GM10266 (cell line): ENCODE measurements at regions not wholly inside any gene's neighbourhood (a gene's known extent, or its start where the extent isn't known, plus 50 kb on each side); places are given as distances from the start of the nearest gene placed in this dataset.
"Not testable (repeated sequence)": the region's sequence is repeated elsewhere in the genome, so short reads cannot be mapped to it uniquely, and the experiment has no call there.

Experiments
- DNase-seq: peaks from one replicate; pipeline ENCODE4 v3.0.0; 2012; ENCODE audit errors: extremely low spot score
- TF ChIP-seq, protein P1 (sequence below): IDR thresholded peaks from 2 replicates; pipeline ENCODE4 v1.5.1; 2012; ENCODE audit warnings: mild to moderate bottlenecking, low read depth; ENCODE audit not compliant: control insufficient read depth, insufficient read depth; ENCODE audit errors: missing control alignments

DNA sequence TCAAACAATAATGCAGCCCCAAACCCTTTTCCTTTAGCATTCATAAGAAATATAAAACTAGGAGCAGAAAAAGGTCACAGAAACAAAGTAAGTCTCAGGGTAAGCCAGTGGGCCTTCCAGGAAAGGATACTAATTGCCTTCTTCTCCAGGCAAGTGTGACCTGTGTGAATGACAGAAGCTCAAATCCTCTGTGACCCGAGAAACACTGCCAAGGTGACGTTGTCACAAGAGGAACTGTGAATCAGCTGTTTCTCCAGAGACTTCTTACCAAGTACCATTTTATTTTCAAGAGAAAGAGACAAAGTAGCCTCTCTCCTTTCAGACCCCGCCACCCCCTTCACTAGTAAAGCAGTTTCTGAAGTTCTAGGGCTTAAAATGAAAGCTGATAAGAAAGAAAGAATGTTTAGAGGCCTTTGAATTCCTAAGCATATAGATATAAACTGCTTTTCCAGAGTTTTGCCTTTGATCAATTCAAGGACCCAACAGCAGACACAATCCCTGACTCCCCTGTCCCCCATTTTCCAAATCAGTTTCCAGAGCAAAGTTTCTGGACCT is 155.6 kb downstream of the NUF2 start:
- DNase-seq, result no peak
- TF ChIP-seq, protein P1, sequence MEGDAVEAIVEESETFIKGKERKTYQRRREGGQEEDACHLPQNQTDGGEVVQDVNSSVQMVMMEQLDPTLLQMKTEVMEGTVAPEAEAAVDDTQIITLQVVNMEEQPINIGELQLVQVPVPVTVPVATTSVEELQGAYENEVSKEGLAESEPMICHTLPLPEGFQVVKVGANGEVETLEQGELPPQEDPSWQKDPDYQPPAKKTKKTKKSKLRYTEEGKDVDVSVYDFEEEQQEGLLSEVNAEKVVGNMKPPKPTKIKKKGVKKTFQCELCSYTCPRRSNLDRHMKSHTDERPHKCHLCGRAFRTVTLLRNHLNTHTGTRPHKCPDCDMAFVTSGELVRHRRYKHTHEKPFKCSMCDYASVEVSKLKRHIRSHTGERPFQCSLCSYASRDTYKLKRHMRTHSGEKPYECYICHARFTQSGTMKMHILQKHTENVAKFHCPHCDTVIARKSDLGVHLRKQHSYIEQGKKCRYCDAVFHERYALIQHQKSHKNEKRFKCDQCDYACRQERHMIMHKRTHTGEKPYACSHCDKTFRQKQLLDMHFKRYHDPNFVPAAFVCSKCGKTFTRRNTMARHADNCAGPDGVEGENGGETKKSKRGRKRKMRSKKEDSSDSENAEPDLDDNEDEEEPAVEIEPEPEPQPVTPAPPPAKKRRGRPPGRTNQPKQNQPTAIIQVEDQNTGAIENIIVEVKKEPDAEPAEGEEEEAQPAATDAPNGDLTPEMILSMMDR, result no peak

DNA sequence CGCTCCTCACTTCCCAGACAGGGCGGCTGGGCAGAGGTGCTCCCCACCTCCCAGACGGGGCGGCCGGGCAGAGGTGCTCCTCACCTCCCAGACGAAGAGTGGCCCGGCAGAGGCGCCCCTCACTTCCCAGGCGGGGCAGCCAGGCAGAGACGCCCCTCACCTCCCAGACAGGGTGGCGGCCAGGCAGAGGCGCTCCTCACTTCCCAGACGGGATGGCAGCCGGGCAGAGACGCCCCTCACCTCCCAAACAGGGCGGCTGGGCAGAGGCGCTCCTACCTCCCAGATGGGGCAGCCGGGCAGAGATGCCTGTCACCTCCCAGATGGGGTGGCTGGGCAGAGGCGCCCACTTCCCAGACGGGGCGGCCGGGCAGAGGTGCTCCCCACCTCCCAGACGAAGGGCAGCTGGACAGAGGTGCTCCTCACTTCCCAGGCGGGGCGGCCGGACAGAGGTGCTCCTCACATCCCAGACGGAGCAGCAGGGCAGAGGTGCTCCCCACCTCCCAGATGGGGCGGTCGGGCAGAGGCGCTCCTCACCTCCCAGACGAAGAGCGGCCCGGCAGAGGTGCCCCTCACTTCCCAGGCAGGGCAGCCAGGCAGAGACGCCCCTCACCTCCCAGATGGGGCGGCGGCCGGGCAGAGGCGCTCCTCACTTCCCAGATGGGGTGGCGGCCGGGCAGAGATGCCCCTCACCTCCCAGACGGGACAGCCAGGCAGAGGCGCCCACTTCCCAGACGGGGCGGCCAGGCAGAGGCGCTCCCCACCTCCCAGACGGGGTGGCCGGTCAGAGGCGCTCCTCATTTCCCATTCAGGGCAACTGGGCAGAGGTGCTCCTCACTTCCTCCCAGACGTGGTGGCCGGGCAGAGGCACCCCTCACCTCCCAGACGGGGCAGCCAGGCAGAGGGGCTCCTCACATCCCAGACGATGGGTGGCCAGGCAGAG is 176.9 kb downstream of the NUF2 start:
- not testable (repeated sequence) for DNase-seq

DNA sequence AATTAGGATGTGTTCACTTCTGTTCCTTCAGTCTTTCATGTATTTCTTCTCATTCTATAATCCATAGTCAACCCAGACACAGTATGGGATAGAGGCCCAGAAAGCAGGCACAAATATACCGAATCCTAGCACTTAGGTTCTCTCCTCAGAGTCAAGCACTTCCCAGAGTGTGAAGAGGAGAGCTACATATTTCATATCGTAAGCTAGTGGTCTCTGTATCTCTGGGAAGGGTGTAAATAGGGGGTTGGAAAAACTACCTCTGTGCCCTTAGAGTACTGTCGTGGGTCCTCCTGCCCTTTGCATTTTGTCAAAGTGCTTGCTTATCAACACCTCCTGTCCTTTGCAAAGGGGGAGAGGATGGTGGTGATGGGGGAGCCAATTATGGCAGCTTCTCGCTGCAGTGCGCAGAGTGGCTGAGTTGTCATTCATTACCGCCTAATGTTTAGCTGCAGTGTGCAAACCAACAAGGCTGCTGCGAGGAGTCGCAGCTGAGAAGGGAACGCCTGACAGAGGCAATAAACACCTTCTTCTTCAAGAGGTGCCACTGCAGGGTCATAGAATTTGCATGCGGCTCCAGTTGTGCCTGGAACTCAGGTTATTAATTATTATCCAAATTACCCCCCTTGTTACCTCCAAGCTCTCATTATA is 182.7 kb downstream of the NUF2 start:
- no peak for DNase-seq
- TF ChIP-seq, protein P1, result no peak

DNA sequence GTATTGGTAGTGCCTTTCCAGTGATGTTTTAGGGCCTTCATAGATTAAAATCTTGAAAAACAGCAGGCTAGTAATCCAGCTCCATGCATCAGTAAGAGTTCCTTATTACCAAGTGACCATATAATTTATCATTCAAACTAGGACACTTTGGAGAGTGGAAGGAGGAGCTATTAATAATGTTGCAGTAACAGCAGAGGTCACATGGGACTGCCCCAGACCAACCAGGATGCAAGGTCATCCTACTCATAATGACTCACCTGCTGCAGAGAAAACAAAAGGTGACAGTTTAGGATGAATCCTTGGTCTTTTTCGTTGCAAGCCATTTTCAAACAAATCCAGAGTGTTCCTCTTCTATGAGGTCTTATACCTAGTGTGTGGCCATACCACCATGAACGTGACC is 187.4 kb downstream of the NUF2 start:
- TF ChIP-seq, protein P1, result no peak

DNA sequence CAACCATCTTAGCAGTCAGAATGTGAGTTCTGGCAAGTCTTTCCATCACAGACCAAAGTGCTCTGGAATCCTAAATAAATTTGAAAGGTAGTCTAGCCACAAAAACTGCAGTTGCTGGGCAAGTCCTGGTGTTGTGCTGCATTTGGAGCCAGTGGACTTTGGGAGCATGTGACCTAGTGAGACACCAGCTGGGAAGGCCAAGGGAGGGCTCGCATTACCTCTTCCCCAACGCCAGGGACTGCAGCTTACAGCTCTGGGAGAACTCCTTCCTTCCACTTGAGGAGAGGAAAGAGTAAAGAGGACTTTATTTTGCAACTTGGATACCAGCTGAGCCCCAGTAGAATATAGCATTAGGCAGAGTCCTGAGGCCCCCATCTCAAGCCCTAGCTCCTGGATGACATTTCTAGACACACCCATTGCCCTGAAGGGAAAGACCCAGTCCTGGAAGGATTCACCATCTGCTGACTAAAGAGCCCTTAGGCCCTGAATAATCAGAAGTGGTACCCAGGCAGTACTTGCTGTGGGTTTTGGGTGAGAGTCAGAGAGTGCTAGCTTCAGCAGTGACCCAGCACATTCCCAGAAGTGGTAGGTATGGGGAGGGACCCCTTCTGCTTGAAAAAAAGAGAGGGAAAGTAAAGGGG is 190.7 kb downstream of the NUF2 start:
- no peak for DNase-seq
- TF ChIP-seq, protein P1, result no peak

More for the DNA sequence above, 187.4 kb downstream of the NUF2 start:
- DNase-seq, result no peak

DNA sequence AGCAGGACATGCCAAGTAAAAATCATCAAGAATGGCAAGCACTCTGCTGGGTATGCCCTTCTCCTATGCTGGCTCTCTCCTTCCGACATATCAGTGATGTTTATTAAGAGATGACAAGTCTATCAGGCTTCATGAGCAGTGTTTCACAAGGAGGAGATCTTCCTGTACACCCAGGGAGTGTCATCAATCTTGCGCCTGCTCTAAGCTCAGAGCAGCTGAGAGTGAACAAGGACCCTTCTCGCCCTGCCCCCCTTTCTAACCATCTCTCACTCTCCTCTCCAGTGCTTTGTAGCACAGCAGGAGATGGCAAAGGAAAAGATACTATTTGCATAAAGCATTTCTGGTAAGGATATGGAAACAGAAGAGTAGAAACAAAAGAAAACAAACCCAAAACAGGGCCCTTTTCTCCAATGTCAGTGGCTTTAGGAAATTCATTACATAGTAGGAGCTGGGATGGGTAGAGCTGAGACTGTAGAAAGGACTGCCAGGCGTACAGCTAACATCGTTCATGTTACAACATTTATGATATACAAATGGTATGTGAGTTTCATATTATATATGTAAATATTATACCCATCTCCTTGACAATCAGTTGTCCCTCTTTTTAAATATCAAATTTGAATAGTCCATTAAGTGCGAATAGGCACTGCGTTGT is 201.7 kb downstream of the NUF2 start:
- TF ChIP-seq, protein P1, result no peak
- no peak for DNase-seq
